Right lobe of liver (tissue), 4 donors: ENCODE measurements at regions not wholly inside any gene's neighbourhood (a gene's known extent, or its start where the extent isn't known, plus 50 kb on each side); places are given as distances from the start of the nearest gene placed in this dataset.

Experiments
- POLR2A ChIP-seq: fragments of 450-650 bp; IDR thresholded peaks from one replicate; pipeline ENCODE4 v1.6.1; 2017; ENCODE audit warnings: antibody characterized with exemption, mild to moderate bottlenecking
- TF ChIP-seq, protein P1 (sequence below), 4 donors: fragments of 200-600 bp in 3 of 4; fragments of 450-650 bp in 1 of 4; IDR thresholded peaks; one replicate each; pipeline versions ENCODE4 v1.5.1 to v1.8.0; 2016 to 2022; ENCODE audit warnings: antibody characterized with exemption in 4 of 4, mild to moderate bottlenecking in 2 of 4
- donor health status: DM: no; HTN: no; CAD: no.
- donor health status: DM: no; HTN: no; CAD: no.
- donor health status: DM: no; HTN: yes; CAD: no.

DNA sequence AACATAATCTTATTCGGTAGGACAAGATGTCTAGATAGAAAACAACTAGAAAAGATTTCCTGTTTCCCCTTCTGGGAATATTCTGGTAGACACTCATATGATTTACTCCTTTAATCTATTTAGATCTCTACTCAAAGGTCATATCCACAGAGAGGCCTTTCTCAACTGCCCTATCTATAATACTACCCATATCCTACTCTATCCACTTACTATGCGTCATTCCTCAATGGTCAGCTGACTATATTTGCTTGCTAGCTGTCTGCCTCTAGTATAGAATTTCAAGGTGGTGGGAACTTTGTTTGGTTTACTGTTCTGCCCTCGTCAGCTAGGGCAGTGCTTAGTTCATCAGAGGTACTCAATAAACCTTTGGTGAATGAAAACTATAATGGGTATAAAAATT is 157.8 kb upstream of the PKP2 start:
- TF ChIP-seq, protein P1, sequence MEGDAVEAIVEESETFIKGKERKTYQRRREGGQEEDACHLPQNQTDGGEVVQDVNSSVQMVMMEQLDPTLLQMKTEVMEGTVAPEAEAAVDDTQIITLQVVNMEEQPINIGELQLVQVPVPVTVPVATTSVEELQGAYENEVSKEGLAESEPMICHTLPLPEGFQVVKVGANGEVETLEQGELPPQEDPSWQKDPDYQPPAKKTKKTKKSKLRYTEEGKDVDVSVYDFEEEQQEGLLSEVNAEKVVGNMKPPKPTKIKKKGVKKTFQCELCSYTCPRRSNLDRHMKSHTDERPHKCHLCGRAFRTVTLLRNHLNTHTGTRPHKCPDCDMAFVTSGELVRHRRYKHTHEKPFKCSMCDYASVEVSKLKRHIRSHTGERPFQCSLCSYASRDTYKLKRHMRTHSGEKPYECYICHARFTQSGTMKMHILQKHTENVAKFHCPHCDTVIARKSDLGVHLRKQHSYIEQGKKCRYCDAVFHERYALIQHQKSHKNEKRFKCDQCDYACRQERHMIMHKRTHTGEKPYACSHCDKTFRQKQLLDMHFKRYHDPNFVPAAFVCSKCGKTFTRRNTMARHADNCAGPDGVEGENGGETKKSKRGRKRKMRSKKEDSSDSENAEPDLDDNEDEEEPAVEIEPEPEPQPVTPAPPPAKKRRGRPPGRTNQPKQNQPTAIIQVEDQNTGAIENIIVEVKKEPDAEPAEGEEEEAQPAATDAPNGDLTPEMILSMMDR (IDR thresholded peaks at IDR 0.05): no peak
- TF ChIP-seq POLR2A: no peak
